ENCODE measurements at regions not wholly inside any gene's neighbourhood (a gene's known extent, or its start where the extent isn't known, plus 50 kb on each side); places are given as distances from the start of the nearest gene placed in this dataset.

DNA sequence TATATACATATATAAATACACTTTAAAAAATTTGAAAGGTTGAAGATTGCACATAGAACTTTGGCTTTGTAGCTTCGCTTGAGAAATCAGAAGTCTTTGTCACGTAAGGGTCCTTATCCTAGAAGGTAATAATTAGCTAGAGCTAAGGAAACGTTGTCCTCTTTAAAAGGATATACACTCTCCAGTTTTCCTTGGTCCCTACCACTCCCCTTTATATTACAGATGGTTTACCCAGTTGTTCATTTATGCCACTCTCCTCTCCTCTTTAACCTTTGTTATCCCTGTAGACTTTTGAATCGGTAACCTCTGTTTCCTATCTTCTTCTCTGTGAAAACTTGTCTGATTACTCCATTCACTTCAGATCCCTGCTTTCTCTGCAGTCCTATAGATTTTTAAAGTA is 1101.0 kb upstream of the SEMA6A start:
- H3K4me3 ChIP-seq (replicated peaks in 1 of 2; ENCODE audit: low read depth in 2 of 2, low read length in 2 of 2) = no peak overlapping the region
- TF ChIP-seq, protein P1, sequence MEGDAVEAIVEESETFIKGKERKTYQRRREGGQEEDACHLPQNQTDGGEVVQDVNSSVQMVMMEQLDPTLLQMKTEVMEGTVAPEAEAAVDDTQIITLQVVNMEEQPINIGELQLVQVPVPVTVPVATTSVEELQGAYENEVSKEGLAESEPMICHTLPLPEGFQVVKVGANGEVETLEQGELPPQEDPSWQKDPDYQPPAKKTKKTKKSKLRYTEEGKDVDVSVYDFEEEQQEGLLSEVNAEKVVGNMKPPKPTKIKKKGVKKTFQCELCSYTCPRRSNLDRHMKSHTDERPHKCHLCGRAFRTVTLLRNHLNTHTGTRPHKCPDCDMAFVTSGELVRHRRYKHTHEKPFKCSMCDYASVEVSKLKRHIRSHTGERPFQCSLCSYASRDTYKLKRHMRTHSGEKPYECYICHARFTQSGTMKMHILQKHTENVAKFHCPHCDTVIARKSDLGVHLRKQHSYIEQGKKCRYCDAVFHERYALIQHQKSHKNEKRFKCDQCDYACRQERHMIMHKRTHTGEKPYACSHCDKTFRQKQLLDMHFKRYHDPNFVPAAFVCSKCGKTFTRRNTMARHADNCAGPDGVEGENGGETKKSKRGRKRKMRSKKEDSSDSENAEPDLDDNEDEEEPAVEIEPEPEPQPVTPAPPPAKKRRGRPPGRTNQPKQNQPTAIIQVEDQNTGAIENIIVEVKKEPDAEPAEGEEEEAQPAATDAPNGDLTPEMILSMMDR (IDR thresholded peaks at IDR 0.05; ENCODE audit: low read depth, low read length) = no peak
- DNase-seq (ENCODE audit: low read depth in 2 of 2) = no peak

DNA sequence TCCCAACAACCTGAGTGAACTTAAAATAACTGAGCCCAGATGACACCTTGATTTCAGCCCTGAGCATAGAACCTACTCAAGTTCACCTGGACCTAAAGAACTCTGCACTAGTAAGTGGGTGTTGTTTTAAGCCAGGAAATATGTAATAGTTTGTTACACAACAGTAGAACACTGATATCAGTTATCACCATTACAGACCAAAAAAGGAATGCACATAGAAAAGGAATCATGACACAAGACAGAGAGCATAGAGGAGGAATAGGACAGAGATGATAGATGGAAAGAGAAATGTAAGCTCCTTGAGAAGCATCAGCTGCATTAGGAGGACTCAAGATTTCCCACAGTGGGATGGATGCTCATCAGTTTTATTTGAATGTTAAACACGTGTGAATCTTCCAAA is 1096.9 kb upstream of the SEMA6A start:
- no peak for DNase-seq (ENCODE audit: low read depth in 2 of 2)
- no peak overlapping the region for H3K4me3 ChIP-seq (replicated peaks in 1 of 2; ENCODE audit: low read depth in 2 of 2, low read length in 2 of 2)
- TF ChIP-seq, protein P1 (IDR thresholded peaks at IDR 0.05; ENCODE audit: low read depth, low read length) = no peak

DNA sequence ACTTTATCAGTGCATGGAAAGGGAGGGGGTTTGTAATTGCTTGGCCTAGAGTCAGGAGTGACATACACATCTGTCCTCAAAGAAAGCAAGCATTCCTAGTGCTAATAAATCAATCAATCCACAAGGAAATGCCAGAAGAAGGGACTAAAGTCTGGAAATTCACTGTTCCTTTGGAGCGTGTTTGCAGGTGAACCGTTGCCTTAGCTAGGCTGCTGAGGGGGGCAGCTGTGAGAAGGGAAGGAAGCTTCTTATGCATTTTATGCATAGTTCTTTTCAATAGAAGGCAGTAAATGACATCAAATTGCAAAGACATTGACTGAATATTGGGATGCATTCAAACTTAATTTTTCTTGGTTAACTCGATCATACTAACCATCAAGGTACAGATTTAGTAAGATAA is 1092.5 kb upstream of the SEMA6A start:
- no peak overlapping the region for H3K4me3 ChIP-seq (replicated peaks in 1 of 2; ENCODE audit: low read depth in 2 of 2, low read length in 2 of 2)
- TF ChIP-seq, protein P1 (IDR thresholded peaks at IDR 0.05; ENCODE audit: low read depth, low read length) = no peak
- no peak for DNase-seq (ENCODE audit: low read depth in 2 of 2)

GRCh38 chr5:117665121-117665520 is 1090.5 kb upstream of the SEMA6A start:
- no peak for DNase-seq (ENCODE audit: low read depth in 2 of 2)

DNA sequence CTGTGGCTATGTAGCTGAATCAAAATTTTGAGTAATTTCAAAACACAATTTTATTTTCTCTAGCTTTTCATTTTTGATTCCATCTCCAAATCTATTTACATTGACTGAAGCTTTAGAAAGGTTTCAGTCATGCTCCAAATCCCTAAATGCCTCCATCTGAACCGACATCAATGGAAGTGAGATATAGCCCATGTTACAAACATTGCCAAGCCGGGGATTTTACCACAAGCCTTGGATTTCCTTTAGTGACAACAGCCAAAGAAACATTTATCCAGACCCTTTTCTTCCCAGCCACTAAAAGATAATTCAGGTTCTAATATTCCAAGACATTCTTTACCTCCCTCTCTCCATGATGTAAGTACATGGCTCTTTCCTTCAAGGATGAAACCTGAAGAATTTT is 1087.7 kb upstream of the SEMA6A start:
- TF ChIP-seq, protein P1 (IDR thresholded peaks at IDR 0.05; ENCODE audit: low read depth, low read length) = no peak
- no peak overlapping the region for H3K4me3 ChIP-seq (replicated peaks in 1 of 2; ENCODE audit: low read depth in 2 of 2, low read length in 2 of 2)
- DNase-seq (ENCODE audit: low read depth in 2 of 2) = no peak

More at GRCh38 chr5:117665121-117665520, 1090.5 kb upstream of the SEMA6A start:
- TF ChIP-seq, protein P1 (IDR thresholded peaks at IDR 0.05; ENCODE audit: low read depth, low read length) = no peak
- H3K4me3 ChIP-seq (replicated peaks in 1 of 2; ENCODE audit: low read depth in 2 of 2, low read length in 2 of 2) = no peak overlapping the region

DNA sequence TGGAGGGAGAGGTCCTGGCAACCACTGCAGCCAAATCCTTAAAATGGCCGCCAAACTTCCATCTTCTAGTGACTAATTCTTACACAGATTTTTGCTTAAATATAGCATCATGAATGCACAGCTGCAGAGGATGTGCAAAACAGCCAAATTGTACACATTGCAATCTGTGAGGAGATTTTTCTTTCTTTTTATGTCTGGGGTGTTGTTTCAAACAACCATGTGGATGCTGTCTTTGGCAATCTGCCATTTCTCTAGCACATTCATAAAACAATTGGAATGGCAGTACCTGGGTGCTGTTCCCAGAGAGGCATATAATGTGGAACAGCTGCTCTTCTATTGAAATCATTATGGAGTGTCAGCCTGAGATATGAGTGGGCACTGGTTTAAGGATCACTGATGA is 1082.9 kb upstream of the SEMA6A start:
- no peak overlapping the region for H3K4me3 ChIP-seq (replicated peaks in 1 of 2; ENCODE audit: low read depth in 2 of 2, low read length in 2 of 2)
- TF ChIP-seq, protein P1 (IDR thresholded peaks at IDR 0.05; ENCODE audit: low read depth, low read length) = no peak
- peak; percentile 11 to 45 for DNase-seq (ENCODE audit: low read depth in 2 of 2)

- TF ChIP-seq, protein P1 (IDR thresholded peaks at IDR 0.05; ENCODE audit: low read depth, low read length) = no peak
- DNase-seq (ENCODE audit: low read depth in 2 of 2) = no peak
- H3K4me3 ChIP-seq (replicated peaks in 1 of 2; ENCODE audit: low read depth in 2 of 2, low read length in 2 of 2) = no peak overlapping the region
These were observed 1078.3 kb upstream of the SEMA6A start for GRCh38 chr5:117652958-117653280.
